ENCODE measurements at regions not wholly inside any gene's neighbourhood (a gene's known extent, or its start where the extent isn't known, plus 50 kb on each side); places are given as distances from the start of the nearest gene placed in this dataset.

GRCh38 chr9:110123341-110124095 lies 84.4 kb downstream of the C9orf152 start:
- Mint-ChIP-seq H3K27ac (no peak overlapping the region), H3K9me3 (no peaks in the 10 kb centered on the region), H3K4me3 (no peak overlapping the region), H3K4me1 (ENCODE audit: low read depth) (peaks cover 20% of the 10 kb centered on the region), H3K36me3 (ENCODE audit: low read depth) (no peaks in the 10 kb centered on the region), H3K27me3 (no peaks in the 10 kb centered on the region)
- H3K9me3 ChIP-seq (ENCODE audit: control insufficient read depth in 1 of 2, insufficient read depth in 1 of 2, low read length in 2 of 2) = no peaks in the 10 kb centered on the region
- peaks cover 24% of the 10 kb centered on the region for H3K4me1 ChIP-seq (ENCODE audit: insufficient read depth, low read length)
- no peak overlapping the region for H3K27ac ChIP-seq (ENCODE audit: low read depth in 1 of 2, low read length in 2 of 2)
- H3K4me3 ChIP-seq (ENCODE audit: low read length) = no peak overlapping the region
- DNase-seq (no peak), ATAC-seq (ENCODE audit: poor library complexity) (no peak)
- ChIA-PET CTCF (no interaction called here), POLR2A (no interaction called here)
- no peaks in the 10 kb centered on the region for H3K36me3 ChIP-seq (ENCODE audit: insufficient read depth, low read length)
- intact Hi-C loops (cut with DNase I, micrococcal nuclease) = no loop called here
- TF ChIP-seq CTCF (IDR thresholded peaks at IDR 0.05) = no peak
- no peaks in the 10 kb centered on the region for H3K27me3 ChIP-seq (ENCODE audit: control insufficient read depth in 1 of 2, insufficient read depth in 2 of 2, low read length in 2 of 2)

GRCh38 chr9:110124439-110124838 lies 83.5 kb downstream of the C9orf152 start:
- H3K9me3 ChIP-seq (ENCODE audit: control insufficient read depth in 1 of 2, insufficient read depth in 1 of 2, low read length in 2 of 2) = no peaks in the 10 kb centered on the region
- H3K27me3 ChIP-seq (ENCODE audit: control insufficient read depth in 1 of 2, insufficient read depth in 2 of 2, low read length in 2 of 2) = no peaks in the 10 kb centered on the region
- H3K9me3 Mint-ChIP-seq = no peaks in the 10 kb centered on the region
- H3K27ac ChIP-seq (ENCODE audit: low read depth in 1 of 2, low read length in 2 of 2) = no peak overlapping the region
- intact Hi-C loops (cut with DNase I, micrococcal nuclease) = no loop called here
- POLR2A ChIA-PET = no interaction called here
- no peaks in the 10 kb centered on the region for H3K36me3 ChIP-seq (ENCODE audit: insufficient read depth, low read length)
- no peaks in the 10 kb centered on the region for H3K27me3 Mint-ChIP-seq
- ATAC-seq (ENCODE audit: poor library complexity) = no peak
- H3K36me3 Mint-ChIP-seq (ENCODE audit: low read depth) = no peaks in the 10 kb centered on the region
- H3K27ac Mint-ChIP-seq = no peak overlapping the region
- no peak overlapping the region for H3K4me3 Mint-ChIP-seq
- no peak for TF ChIP-seq CTCF (IDR thresholded peaks at IDR 0.05)
- no peak for DNase-seq
- peaks cover 24% of the 10 kb centered on the region for H3K4me1 ChIP-seq (ENCODE audit: insufficient read depth, low read length)
- H3K4me1 Mint-ChIP-seq (ENCODE audit: low read depth) = peaks cover 20% of the 10 kb centered on the region
- no peak overlapping the region for H3K4me3 ChIP-seq (ENCODE audit: low read length)
- CTCF ChIA-PET = no interaction called here

- TF ChIP-seq CTCF (IDR thresholded peaks at IDR 0.05) = no peak
- Histone ChIP-seq H3K4me3 (ENCODE audit: low read length) (no peak overlapping the region), H3K27ac (ENCODE audit: low read depth in 1 of 2, low read length in 2 of 2) (no peak overlapping the region), H3K4me1 (ENCODE audit: insufficient read depth, low read length) (peaks cover 24% of the 10 kb centered on the region), H3K27me3 (ENCODE audit: control insufficient read depth in 1 of 2, insufficient read depth in 2 of 2, low read length in 2 of 2) (no peaks in the 10 kb centered on the region), H3K36me3 (ENCODE audit: insufficient read depth, low read length) (no peaks in the 10 kb centered on the region), H3K9me3 (ENCODE audit: control insufficient read depth in 1 of 2, insufficient read depth in 1 of 2, low read length in 2 of 2) (no peaks in the 10 kb centered on the region)
- DNase-seq (no peak), ATAC-seq (ENCODE audit: poor library complexity) (no peak)
- intact Hi-C loops (cut with DNase I, micrococcal nuclease) = no loop called here
- ChIA-PET POLR2A (no interaction called here), CTCF (no interaction called here)
- Mint-ChIP-seq H3K9me3 (no peaks in the 10 kb centered on the region), H3K4me1 (ENCODE audit: low read depth) (peaks cover 20% of the 10 kb centered on the region), H3K36me3 (ENCODE audit: low read depth) (no peaks in the 10 kb centered on the region), H3K4me3 (no peak overlapping the region), H3K27me3 (no peaks in the 10 kb centered on the region), H3K27ac (peak overlapping the region; percentile 60)
Observed at GRCh38 chr9:110125207-110125751, 82.7 kb downstream of the C9orf152 start.
